ENCODE measurements at regions not wholly inside any gene's neighbourhood (a gene's known extent, or its start where the extent isn't known, plus 50 kb on each side); places are given as distances from the start of the nearest gene placed in this dataset.

GRCh38 chr3:87358066-87358465 lies 81.7 kb upstream of the POU1F1 start:
- Histone ChIP-seq H3K36me3 (ENCODE audit: control insufficient read depth in 1 of 2, insufficient read depth in 2 of 2, low read depth in 1 of 2, low read length in 2 of 2) (no peaks in the 10 kb centered on the region), H3K9me3 (ENCODE audit: control insufficient read depth, low read length) (no peaks in the 10 kb centered on the region)
- WGBS = 78% methylated on average over 2 of the region's 2 CpGs

GRCh38 chr3:87354398-87354797 lies 78.0 kb upstream of the POU1F1 start:
- H2AK5ac ChIP-seq (ENCODE audit: low read length, severe bottlenecking) = no peak overlapping the region
- H2BK15ac ChIP-seq (ENCODE audit: low read depth, poor library complexity, severe bottlenecking) = no peak overlapping the region
- no peaks in the 10 kb centered on the region for H3K79me1 ChIP-seq (replicated peaks; ENCODE audit: low read length, poor library complexity, severe bottlenecking)
- no peaks in the 10 kb centered on the region for H3K36me3 ChIP-seq (ENCODE audit: control insufficient read depth in 1 of 2, insufficient read depth in 2 of 2, low read depth in 1 of 2, low read length in 2 of 2)
- H4K91ac ChIP-seq (ENCODE audit: low read length) = no peak overlapping the region
- no peak overlapping the region for H3K14ac ChIP-seq (ENCODE audit: low read length in 2 of 2)
- DNase-seq = peak; percentile 7
- H3K4me1 ChIP-seq (ENCODE audit: control insufficient read depth, insufficient read depth, low read depth, low read length) = no peaks in the 10 kb centered on the region
- no peak overlapping the region for H3K4me2 ChIP-seq (ENCODE audit: low read length, poor library complexity, severe bottlenecking)
- H3K4me3 ChIP-seq (ENCODE audit: insufficient read depth in 1 of 2, low read depth in 1 of 2, low read length in 2 of 2) = no peak overlapping the region
- no peak overlapping the region for H2AFZ ChIP-seq (ENCODE audit: low read depth, low read length)
- H3K18ac ChIP-seq (ENCODE audit: low read depth in 1 of 2, low read length in 2 of 2) = no peak overlapping the region
- H3K27me3 ChIP-seq (ENCODE audit: control insufficient read depth in 1 of 2, insufficient read depth in 1 of 2, low read length in 2 of 2) = no peaks in the 10 kb centered on the region
- no peak overlapping the region for H3K4ac ChIP-seq (ENCODE audit: low read depth in 1 of 2, low read length in 2 of 2)
- H2BK12ac ChIP-seq (ENCODE audit: low read length in 2 of 2) = no peak overlapping the region
- no peak overlapping the region for H2BK120ac ChIP-seq (ENCODE audit: low read depth, low read length)
- H3K9me3 ChIP-seq (ENCODE audit: control insufficient read depth, low read length) = no peaks in the 10 kb centered on the region
- H3K27ac ChIP-seq (ENCODE audit: low read length, poor library complexity, severe bottlenecking) = no peak overlapping the region
- H3K9ac ChIP-seq (ENCODE audit: low read length) = no peak overlapping the region
- H2BK5ac ChIP-seq (ENCODE audit: low read depth, low read length, poor library complexity, severe bottlenecking) = no peak overlapping the region
- no peak overlapping the region for H3K23ac ChIP-seq (ENCODE audit: low read length in 2 of 2)
- no peak overlapping the region for H4K8ac ChIP-seq (ENCODE audit: low read length)

More at GRCh38 chr3:87358066-87358465, 81.7 kb upstream of the POU1F1 start:
- H2AFZ ChIP-seq (ENCODE audit: low read depth, low read length) = no peak overlapping the region
- H3K4me3 ChIP-seq (ENCODE audit: insufficient read depth in 1 of 2, low read depth in 1 of 2, low read length in 2 of 2) = no peak overlapping the region
- no peak overlapping the region for H3K18ac ChIP-seq (ENCODE audit: low read depth in 1 of 2, low read length in 2 of 2)
- no peak overlapping the region for H4K8ac ChIP-seq (ENCODE audit: low read length)
- H3K27me3 ChIP-seq (ENCODE audit: control insufficient read depth in 1 of 2, insufficient read depth in 1 of 2, low read length in 2 of 2) = no peaks in the 10 kb centered on the region
- no peak overlapping the region for H3K9ac ChIP-seq (ENCODE audit: low read length)
- no peaks in the 10 kb centered on the region for H3K79me1 ChIP-seq (replicated peaks; ENCODE audit: low read length, poor library complexity, severe bottlenecking)
- no peak overlapping the region for H2BK120ac ChIP-seq (ENCODE audit: low read depth, low read length)
- H2BK5ac ChIP-seq (ENCODE audit: low read depth, low read length, poor library complexity, severe bottlenecking) = no peak overlapping the region
- DNase-seq = no peak
- no peak overlapping the region for H3K4ac ChIP-seq (ENCODE audit: low read depth in 1 of 2, low read length in 2 of 2)
- no peak overlapping the region for H2BK12ac ChIP-seq (ENCODE audit: low read length in 2 of 2)
- no peak overlapping the region for H4K91ac ChIP-seq (ENCODE audit: low read length)
- H2AK5ac ChIP-seq (ENCODE audit: low read length, severe bottlenecking) = no peak overlapping the region
- no peak overlapping the region for H3K14ac ChIP-seq (ENCODE audit: low read length in 2 of 2)
- H2BK15ac ChIP-seq (ENCODE audit: low read depth, poor library complexity, severe bottlenecking) = no peak overlapping the region
- H3K27ac ChIP-seq (ENCODE audit: low read length, poor library complexity, severe bottlenecking) = no peak overlapping the region
- no peaks in the 10 kb centered on the region for H3K4me1 ChIP-seq (ENCODE audit: control insufficient read depth, insufficient read depth, low read depth, low read length)
- H3K23ac ChIP-seq (ENCODE audit: low read length in 2 of 2) = no peak overlapping the region
- H3K4me2 ChIP-seq (ENCODE audit: low read length, poor library complexity, severe bottlenecking) = no peak overlapping the region

GRCh38 chr3:87351937-87352336 lies 75.6 kb upstream of the POU1F1 start:
- Histone ChIP-seq H3K18ac (ENCODE audit: low read depth in 1 of 2, low read length in 2 of 2) (no peak overlapping the region), H3K4me2 (ENCODE audit: low read length, poor library complexity, severe bottlenecking) (no peak overlapping the region), H3K23ac (ENCODE audit: low read length in 2 of 2) (no peak overlapping the region), H3K9ac (ENCODE audit: low read length) (no peak overlapping the region), H3K4me1 (ENCODE audit: control insufficient read depth, insufficient read depth, low read depth, low read length) (no peaks in the 10 kb centered on the region), H3K27me3 (ENCODE audit: control insufficient read depth in 1 of 2, insufficient read depth in 1 of 2, low read length in 2 of 2) (no peaks in the 10 kb centered on the region), H2BK5ac (ENCODE audit: low read depth, low read length, poor library complexity, severe bottlenecking) (no peak overlapping the region), H3K36me3 (ENCODE audit: control insufficient read depth in 1 of 2, insufficient read depth in 2 of 2, low read depth in 1 of 2, low read length in 2 of 2) (no peaks in the 10 kb centered on the region), H4K8ac (ENCODE audit: low read length) (no peak overlapping the region), H3K27ac (ENCODE audit: low read length, poor library complexity, severe bottlenecking) (no peak overlapping the region), H2BK12ac (ENCODE audit: low read length in 2 of 2) (no peak overlapping the region), H4K91ac (ENCODE audit: low read length) (no peak overlapping the region), H2BK15ac (ENCODE audit: low read depth, poor library complexity, severe bottlenecking) (no peak overlapping the region), H3K4ac (ENCODE audit: low read depth in 1 of 2, low read length in 2 of 2) (no peak overlapping the region), H2AFZ (ENCODE audit: low read depth, low read length) (no peak overlapping the region), H3K4me3 (ENCODE audit: insufficient read depth in 1 of 2, low read depth in 1 of 2, low read length in 2 of 2) (no peak overlapping the region), H3K9me3 (ENCODE audit: control insufficient read depth, low read length) (no peaks in the 10 kb centered on the region), H3K79me1 (replicated peaks; ENCODE audit: low read length, poor library complexity, severe bottlenecking) (no peaks in the 10 kb centered on the region), H3K14ac (ENCODE audit: low read length in 2 of 2) (no peak overlapping the region), H2BK120ac (ENCODE audit: low read depth, low read length) (no peak overlapping the region), H2AK5ac (ENCODE audit: low read length, severe bottlenecking) (no peak overlapping the region)
- DNase-seq = no peak
- 92% methylated on average over 1 of the region's 1 CpG for WGBS

- Histone ChIP-seq H3K27ac (ENCODE audit: low read length, poor library complexity, severe bottlenecking) (no peak overlapping the region), H4K8ac (ENCODE audit: low read length) (no peak overlapping the region), H3K9me3 (ENCODE audit: control insufficient read depth, low read length) (no peaks in the 10 kb centered on the region), H3K79me1 (replicated peaks; ENCODE audit: low read length, poor library complexity, severe bottlenecking) (no peaks in the 10 kb centered on the region), H2AFZ (ENCODE audit: low read depth, low read length) (no peak overlapping the region), H3K36me3 (ENCODE audit: control insufficient read depth in 1 of 2, insufficient read depth in 2 of 2, low read depth in 1 of 2, low read length in 2 of 2) (no peaks in the 10 kb centered on the region), H3K27me3 (ENCODE audit: control insufficient read depth in 1 of 2, insufficient read depth in 1 of 2, low read length in 2 of 2) (no peaks in the 10 kb centered on the region), H3K18ac (ENCODE audit: low read depth in 1 of 2, low read length in 2 of 2) (no peak overlapping the region), H2BK5ac (ENCODE audit: low read depth, low read length, poor library complexity, severe bottlenecking) (no peak overlapping the region), H4K91ac (ENCODE audit: low read length) (no peak overlapping the region), H3K9ac (ENCODE audit: low read length) (no peak overlapping the region), H3K23ac (ENCODE audit: low read length in 2 of 2) (no peak overlapping the region), H3K14ac (ENCODE audit: low read length in 2 of 2) (no peak overlapping the region), H2BK12ac (ENCODE audit: low read length in 2 of 2) (no peak overlapping the region), H3K4me2 (ENCODE audit: low read length, poor library complexity, severe bottlenecking) (no peak overlapping the region), H2AK5ac (ENCODE audit: low read length, severe bottlenecking) (no peak overlapping the region), H2BK120ac (ENCODE audit: low read depth, low read length) (no peak overlapping the region), H3K4ac (ENCODE audit: low read depth in 1 of 2, low read length in 2 of 2) (no peak overlapping the region), H2BK15ac (ENCODE audit: low read depth, poor library complexity, severe bottlenecking) (no peak overlapping the region), H3K4me3 (ENCODE audit: insufficient read depth in 1 of 2, low read depth in 1 of 2, low read length in 2 of 2) (no peak overlapping the region), H3K4me1 (ENCODE audit: control insufficient read depth, insufficient read depth, low read depth, low read length) (no peaks in the 10 kb centered on the region)
- 8% methylated on average over 3 of the region's 9 CpGs for WGBS
- DNase-seq = peak; percentile 50
Measured at GRCh38 chr3:87350367-87351199, 74.2 kb upstream of the POU1F1 start.
